ENCODE measurements at regions not wholly inside any gene's neighbourhood (a gene's known extent, or its start where the extent isn't known, plus 50 kb on each side); places are given as distances from the start of the nearest gene placed in this dataset.

- no peak for TF ChIP-seq CTCF (IDR thresholded peaks at IDR 0.05; ENCODE audit: borderline replicate concordance, extremely low read depth, low read length, poor library complexity, severe bottlenecking)
- TF ChIP-seq EZH2 (IDR thresholded peaks at IDR 0.05; ENCODE audit: borderline replicate concordance, low read depth, low read length, severe bottlenecking): no peak
Observed at GRCh38 chr2:39549000-39549399, 111.9 kb upstream of the MAP4K3 start.

Measured in DND-41 (cell line).